NCI-H2227 (cell line): ENCODE measurements at regions not wholly inside any gene's neighbourhood (a gene's known extent, or its start where the extent isn't known, plus 50 kb on each side); places are given as distances from the start of the nearest gene placed in this dataset.
"Not testable (repeated sequence)": the region's sequence is repeated elsewhere in the genome, so short reads cannot be mapped to it uniquely, and the experiment has no call there.

ENCODE experiments used
- DNase-seq: peaks from one replicate; lab custom pipeline; 2025; ENCODE audit not compliant: unreplicated experiment; lab: John Stamatoyannopoulos, UW

DNA sequence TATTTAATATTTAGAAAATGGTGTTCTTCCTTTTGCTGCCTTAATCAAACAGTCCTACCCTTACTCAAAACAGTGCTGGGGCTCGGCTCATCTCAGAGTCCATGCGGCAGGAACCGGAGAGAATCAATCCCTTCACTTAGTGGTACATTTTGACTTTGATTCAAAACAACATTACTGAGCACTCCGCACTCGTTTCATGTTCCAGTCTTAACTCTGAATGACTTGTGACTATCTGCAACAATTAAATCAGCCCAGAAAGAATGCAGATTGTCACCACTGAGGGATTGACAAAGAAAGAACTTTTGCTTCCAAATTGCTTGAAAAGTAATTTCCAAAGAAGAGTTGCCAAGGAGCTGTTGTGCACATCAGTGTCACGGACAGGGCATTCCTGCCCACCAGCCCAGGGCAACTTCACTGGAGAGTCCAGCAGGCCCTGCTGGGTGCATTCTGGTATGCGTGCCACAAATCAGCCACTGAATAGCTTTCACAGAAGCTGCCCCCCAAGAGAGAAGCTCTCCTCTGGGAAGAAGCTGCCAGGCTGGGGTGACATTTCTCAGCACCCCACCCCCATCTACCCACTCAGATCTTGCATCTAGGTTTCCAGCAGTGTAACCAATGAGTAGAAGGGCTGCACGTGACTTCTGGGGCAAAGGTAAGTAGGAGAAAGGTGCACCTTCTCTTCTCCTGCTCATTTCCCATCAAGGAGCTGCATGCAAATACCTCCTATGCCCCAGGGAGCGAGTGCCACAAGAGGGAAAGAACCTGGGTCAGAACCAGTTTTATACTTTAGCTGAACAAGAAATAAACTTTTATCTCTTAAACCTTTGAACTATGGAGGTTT, 84.6 kb upstream of the ATP8B1 start:
- no peak for DNase-seq

DNA sequence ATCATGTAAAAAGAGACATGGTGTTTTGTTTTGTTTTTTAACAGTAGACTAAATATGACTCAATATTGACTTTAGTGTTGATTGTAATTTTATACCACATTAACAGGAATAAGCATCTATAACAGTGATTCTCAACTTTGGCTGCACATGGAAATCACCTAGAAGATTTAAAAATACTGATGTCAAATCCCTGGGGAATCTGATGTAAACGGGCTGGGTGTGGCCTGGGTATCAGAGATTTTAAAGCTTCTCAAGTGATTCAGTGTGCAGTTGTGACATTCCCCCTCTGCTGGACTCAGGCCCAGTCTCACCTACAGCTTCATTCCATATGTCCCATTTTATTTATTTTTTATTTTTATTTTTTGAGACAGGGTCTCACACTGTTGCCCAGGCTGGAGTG, 82.8 kb upstream of the ATP8B1 start:
- no peak for DNase-seq

DNA sequence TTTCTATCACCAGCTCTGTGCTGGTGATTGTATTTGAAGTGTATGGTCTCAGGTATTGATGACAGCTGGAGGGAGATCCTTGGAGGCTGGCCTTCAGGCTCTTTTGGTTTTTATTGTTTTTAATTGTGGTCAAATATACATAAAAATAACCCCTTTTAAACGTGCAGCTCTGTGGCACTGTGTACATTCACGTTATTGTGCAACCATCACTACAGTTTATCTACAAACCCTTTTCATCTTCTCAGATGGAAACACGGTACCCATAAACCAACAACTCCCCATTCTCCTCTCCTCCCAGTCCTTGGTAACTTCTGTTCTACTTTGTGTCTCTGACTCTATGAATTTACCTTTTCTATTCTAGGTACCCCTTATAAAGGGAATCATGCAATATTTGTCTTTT, 79.3 kb upstream of the ATP8B1 start:
- no peak for DNase-seq

DNA sequence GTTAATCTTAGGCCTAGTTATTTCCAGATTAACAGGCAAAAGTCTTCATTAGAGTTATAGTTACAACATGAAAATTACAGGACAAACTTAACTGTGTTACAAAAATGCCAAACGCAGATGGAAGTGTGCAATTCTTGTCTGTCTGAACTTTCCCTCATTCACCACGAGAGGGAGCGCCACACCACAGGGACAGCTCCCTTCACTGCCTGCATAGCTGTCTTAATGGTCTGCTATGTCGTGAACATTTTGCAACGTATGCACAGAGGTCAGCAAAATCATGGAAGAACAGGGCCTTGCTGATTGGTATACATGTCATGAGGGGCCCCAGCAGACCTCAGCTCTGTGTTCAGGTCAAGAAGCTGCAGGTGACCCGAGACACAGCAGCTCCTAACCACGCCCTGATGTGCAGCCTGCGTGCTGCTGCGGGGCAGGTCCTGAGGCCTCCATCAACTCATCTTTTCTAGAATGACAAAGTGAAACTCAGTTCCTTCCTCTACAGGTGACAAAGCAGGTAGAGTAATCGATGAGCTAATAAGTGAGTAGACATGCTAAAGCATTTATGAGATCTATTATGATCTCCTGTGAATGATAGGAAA, 78.8 kb upstream of the ATP8B1 start:
- peak; percentile 82 for DNase-seq

DNA sequence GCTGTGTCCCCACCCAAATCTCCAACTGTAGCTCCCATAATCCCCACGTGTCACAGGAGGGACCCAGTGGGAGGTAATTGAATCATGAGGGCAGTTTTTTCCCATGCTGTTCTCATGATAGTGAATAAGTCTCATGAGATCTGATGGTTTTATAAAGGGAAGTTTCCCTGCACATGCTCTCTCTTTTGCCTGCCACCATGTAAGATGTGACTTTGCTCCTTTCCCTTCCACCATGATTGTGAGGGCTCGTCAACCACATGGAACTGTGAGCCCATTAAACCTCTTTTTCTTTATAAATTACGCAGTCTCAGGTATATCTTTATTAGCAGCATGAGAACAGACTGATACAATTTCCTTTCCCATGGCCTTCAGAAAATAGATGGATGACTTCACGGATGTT, 76.8 kb upstream of the ATP8B1 start:
- not testable (repeated sequence) for DNase-seq

DNA sequence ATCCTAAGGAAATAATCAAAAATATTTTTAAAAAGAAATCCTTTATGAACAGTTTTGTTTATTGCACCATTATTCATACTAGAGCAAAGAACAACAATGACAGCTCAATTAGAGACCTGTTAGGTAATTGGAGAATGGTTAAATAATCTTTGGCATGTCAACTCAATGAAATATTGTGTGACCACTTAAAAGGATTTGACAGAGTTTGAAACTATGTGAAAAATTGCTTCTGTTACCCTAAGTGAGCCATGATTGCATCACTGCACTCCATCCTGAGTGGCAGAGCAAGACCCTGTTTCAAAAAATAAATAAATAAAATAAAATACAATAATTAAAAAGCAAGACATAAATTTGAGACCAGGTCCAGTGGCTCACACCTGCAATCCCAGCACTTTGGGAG, 66.1 kb upstream of the ATP8B1 start:
- DNase-seq = no peak

DNA sequence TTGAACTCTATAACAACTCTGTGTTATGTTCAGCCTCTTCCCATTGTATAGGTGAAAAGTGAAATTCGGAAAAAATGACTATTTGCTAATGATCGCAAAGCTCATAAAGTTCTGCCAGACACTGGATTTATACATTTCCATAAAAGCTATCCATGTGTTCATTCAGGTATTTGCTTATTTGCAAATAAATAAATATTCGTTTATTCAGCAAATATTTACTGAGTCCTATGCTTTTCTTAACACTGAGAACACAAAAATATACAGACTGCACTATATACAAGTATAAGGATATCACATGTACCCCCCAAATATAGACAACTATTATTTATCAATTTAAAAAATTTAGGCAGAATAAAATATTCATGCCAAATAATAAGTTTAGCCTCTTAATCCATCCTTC, 63.2 kb upstream of the ATP8B1 start:
- DNase-seq = no peak

DNA sequence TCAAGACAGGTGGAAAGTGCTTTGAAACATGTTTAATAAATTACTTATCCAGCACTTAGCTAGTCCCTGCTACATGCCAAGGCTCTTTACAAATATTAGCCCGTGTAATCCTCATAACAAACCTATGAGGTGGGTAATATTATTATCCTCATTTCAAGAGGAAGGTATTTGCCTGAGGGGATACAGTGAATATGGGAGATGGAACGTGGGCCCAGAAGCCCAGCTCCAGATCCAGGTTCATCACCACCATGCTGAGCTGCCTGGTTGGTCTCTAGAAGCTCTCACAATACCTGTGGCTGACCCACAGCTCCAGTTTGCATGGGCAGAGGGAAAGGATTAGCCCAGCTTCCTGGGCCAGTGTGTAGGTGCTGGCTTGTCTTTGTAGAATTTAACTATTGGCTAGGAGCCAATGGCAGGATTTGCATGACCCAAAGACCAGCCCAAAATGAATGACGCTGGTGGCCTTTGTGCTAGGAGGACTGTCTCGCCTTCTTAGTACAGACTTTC, 61.6 kb upstream of the ATP8B1 start:
- no peak for DNase-seq

DNA sequence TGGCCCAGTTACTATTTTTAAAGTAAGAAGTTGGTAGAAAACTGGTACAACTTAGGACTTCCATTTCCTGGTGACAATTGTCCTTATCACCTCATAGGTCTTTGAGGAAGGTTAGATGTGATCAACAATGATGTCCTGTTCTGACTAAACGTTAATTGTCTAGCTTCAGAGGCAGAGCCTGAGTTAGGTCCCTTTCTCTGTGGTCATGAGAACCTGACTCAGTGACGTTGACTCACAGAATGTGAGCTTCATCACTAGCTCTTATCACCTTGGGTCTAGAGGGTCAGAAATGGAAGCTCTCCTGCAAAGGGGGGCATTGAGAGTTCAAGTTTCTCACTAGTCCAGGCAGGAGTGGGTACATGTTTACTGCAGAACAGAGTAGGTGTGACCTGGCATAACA, 60.6 kb upstream of the ATP8B1 start:
- no peak for DNase-seq

DNA sequence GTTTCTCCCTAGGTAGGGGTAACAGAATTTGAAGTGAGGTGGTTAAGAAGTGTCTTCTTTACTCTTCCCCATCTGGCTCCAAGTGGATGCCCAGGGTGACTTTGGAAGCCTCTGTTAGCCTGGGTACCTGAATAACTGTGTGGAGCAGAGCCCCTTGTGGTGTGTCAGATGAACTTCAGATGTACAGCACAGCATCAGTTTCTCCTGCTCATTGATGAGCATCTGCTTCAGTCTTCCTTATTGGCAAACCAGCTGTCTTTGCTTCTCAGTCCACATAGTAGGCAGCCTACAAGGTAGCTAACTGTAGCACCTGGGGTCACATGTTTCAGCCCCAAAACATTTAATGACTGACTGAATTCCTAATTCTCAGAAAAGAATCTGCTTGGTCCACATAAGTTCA, 56.2 kb upstream of the ATP8B1 start:
- no peak for DNase-seq

DNA sequence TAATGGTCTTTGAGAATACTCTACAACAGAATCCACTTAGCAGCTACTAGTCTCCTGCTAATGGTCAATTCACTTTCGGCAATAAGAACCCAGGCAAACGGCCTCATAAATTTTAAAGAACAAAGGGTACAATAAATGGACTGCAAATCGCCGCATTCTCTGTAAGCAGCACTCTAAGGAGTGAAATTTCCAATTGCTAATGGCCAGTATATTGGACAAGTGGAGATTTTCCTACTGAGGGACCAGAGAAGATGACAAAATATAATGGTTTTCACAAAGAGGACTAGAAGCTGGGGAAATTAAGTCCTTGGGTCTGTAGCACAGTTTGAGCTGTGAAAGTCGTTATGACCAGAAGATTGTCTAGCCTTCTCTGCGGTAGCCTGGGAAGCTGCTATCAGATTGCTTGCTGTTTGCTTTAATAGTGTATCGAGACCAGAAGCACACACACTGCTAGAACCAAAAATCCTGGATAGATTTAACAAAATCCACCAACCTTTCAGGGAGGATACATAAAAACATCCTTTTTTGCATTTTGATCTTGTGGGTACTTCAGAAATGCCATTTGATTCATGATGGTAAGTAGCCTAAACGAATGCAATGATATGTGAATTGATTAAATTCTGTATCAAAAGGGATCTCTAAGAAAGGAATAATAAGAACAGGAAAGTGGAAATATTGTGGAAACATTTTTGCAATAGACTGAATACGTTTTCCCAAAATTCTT, 53.6 kb upstream of the ATP8B1 start:
- peak; percentile 93 for DNase-seq

DNA sequence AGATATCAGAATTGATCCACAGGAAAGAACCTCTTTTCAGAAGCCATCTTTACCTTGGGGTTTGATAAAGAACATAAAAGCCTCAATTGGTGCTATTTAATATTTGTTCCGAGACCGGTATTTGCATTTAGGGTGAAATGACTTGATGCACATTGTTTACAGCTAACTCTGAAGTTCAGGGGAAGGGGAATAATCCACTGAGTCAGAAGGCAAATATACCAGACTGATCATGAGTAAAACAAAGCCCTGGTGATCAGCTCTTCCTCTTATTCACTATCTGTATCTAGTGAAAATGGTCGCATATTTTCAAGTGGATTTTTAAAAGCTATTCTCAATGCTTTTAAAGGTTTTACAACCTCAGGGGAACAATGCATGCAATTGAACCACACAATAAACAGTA, 53.0 kb upstream of the ATP8B1 start:
- DNase-seq = no peak

DNA sequence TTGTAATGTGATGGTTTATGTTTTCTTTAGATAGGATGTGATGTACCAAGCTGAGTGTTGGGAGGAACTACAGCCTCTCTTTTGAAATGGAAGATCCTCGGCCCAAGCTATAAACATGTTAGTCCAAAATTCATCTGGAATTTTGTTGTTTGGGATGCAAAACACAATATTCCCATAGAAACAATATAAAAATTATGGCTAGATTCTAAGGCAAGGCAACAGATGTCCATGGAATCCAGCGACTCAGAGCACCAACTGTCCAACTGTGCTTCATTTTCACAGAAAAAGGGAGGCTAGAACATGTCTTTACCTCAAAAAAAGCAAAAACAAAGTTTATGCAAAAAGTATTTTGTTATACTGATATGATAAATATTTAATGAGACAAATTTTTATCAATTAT, 52.4 kb upstream of the ATP8B1 start:
- DNase-seq = no peak

DNA sequence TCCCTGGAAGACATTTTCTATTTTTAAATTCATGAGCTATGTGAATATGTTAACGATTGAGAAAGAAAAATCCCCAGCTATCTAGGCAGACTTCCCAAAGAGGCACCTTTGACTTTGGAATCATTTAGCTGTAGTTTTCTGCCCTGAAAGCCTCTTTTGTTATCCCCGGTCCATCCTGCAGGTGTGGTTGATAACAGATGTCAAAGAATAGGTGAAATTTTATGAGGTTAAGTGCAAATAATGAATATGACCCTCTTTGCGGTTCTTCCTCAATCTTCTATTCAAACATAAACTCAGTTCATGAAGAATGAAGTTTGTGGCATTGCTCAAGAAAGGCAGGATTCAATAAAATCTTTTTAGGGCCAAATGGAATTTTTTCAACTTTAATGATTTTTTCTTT, 51.6 kb upstream of the ATP8B1 start:
- DNase-seq = peak; percentile 30

DNA sequence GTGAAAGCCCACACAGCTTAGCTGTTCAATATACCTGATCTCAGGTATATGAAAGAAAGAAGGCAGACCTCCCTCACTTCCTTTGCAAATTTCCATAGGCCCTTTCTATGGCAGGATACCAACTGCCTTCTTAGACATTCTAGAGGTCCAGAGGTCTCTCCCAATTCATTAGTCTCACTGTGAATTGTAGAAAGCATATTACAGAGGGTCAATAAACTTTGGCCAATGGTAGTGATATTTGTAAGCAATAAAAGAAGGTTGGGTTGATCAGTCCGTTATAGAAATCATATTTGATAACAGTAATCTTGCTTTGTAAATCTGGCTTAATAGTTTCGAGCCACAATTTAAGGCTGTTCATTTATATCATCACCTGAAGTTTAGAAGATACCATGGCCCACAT, 50.7 kb upstream of the ATP8B1 start:
- no peak for DNase-seq

DNA sequence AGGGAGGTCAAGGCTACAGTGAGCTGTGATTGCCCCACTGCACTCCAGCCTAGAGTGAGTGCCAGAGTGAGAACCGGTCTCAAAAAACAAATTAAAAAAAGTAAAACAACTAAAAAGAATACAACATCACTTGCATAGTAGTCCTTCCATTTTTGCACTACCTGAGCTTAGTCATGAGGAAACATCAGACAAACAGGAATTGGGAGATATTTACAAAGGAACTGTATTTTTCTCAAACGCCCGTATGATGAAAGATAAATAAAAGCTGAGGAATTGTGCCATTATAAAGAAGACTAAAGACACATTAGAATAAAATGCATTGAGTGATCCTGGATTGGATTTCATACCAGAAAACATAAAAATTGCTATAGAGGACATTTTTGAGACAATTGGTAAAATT, 50.0 kb upstream of the ATP8B1 start:
- DNase-seq = no peak
